ENCODE measurements at regions not wholly inside any gene's neighbourhood (a gene's known extent, or its start where the extent isn't known, plus 50 kb on each side); places are given as distances from the start of the nearest gene placed in this dataset.

GRCh38 chr5:173696216-173696615, 79.8 kb upstream of the BOD1 start:
- Histone ChIP-seq H3K4me1 (ENCODE audit: control insufficient read depth, insufficient read depth, low read length) (no peaks in the 10 kb centered on the region), H3K9me3 (ENCODE audit: control insufficient read depth, insufficient read depth, low read depth, low read length) (no peaks in the 10 kb centered on the region), H3K36me3 (ENCODE audit: control insufficient read depth in 2 of 2, insufficient read depth in 1 of 2, low read length in 2 of 2) (no peaks in the 10 kb centered on the region), H3K27ac (ENCODE audit: extremely low read depth, low read depth, low read length) (no peak overlapping the region), H3K4me3 (ENCODE audit: low read depth, low read length) (no peak overlapping the region)
- ChIA-PET CTCF (interaction anchor here (0.7 kb wide), 1 partner anchor 1173 kb away, joined by 3 read pairs; no protein-coding TSS in a partner anchor), POLR2A (no interaction called here)
- TF ChIP-seq PBX3 (CRISPR knock-in tag; IDR thresholded peaks at IDR 0.05) (no peak), ZNF239 (tag by site-specific recombination; IDR thresholded peaks at IDR 0.05) (no peak), MYNN (tag by site-specific recombination; IDR thresholded peaks at IDR 0.05; ENCODE audit: borderline replicate concordance) (no peak), ZNF184 (tag by site-specific recombination; IDR thresholded peaks at IDR 0.05) (no peak)

- CTCF ChIA-PET = no interaction called here
- TF ChIP-seq ZNF654 (tag by site-specific recombination; IDR thresholded peaks at IDR 0.05; ENCODE audit: low read depth) = no peak
- no peak for TF ChIP-seq ZNF266 (tag by site-specific recombination; IDR thresholded peaks at IDR 0.05; ENCODE audit: low read depth)
- TF ChIP-seq ZBTB1 (tag by site-specific recombination; IDR thresholded peaks at IDR 0.05) = no peak
- no peak for TF ChIP-seq ZNF16 (tag by site-specific recombination; IDR thresholded peaks at IDR 0.05; ENCODE audit: low read depth)
- no peak for TF ChIP-seq TCF7L2 (IDR thresholded peaks at IDR 0.05; ENCODE audit: borderline replicate concordance, low read depth, low read length)
- TF ChIP-seq ZNF146 (tag by site-specific recombination; IDR thresholded peaks at IDR 0.05) = no peak
- TF ChIP-seq ZNF530 (tag by site-specific recombination; IDR thresholded peaks at IDR 0.05; ENCODE audit: low read depth) = no peak
- TF ChIP-seq ZFP41 (tag by site-specific recombination; IDR thresholded peaks at IDR 0.05; ENCODE audit: borderline replicate concordance) = no peak
- TF ChIP-seq ZBTB7A (tag by site-specific recombination; IDR thresholded peaks at IDR 0.05; ENCODE audit: low read depth) = no peak
- Histone ChIP-seq H3K27ac (ENCODE audit: extremely low read depth, low read depth, low read length) (no peak overlapping the region), H3K36me3 (ENCODE audit: control insufficient read depth in 2 of 2, insufficient read depth in 1 of 2, low read length in 2 of 2) (no peaks in the 10 kb centered on the region), H3K4me1 (ENCODE audit: control insufficient read depth, insufficient read depth, low read length) (no peaks in the 10 kb centered on the region), H3K4me3 (ENCODE audit: low read depth, low read length) (no peak overlapping the region), H3K9me3 (ENCODE audit: control insufficient read depth, insufficient read depth, low read depth, low read length) (no peaks in the 10 kb centered on the region)
- POLR2A ChIA-PET = no interaction called here
Observed at GRCh38 chr5:173697931-173698579, 81.6 kb upstream of the BOD1 start.

GRCh38 chr5:173699966-173700365, 83.5 kb upstream of the BOD1 start:
- Histone ChIP-seq H3K4me3 (ENCODE audit: low read depth, low read length) (no peak overlapping the region), H3K27ac (ENCODE audit: extremely low read depth, low read depth, low read length) (no peak overlapping the region), H3K36me3 (ENCODE audit: control insufficient read depth in 2 of 2, insufficient read depth in 1 of 2, low read length in 2 of 2) (no peaks in the 10 kb centered on the region), H3K9me3 (ENCODE audit: control insufficient read depth, insufficient read depth, low read depth, low read length) (no peaks in the 10 kb centered on the region), H3K4me1 (ENCODE audit: control insufficient read depth, insufficient read depth, low read length) (no peaks in the 10 kb centered on the region)
- POLR2A ChIA-PET = no interaction called here
- CTCF ChIA-PET = no interaction called here
- TF ChIP-seq ZNF549 (tag by site-specific recombination; IDR thresholded peaks at IDR 0.05) = no peak
- TF ChIP-seq ZBTB6 (tag by site-specific recombination; IDR thresholded peaks at IDR 0.05) = no peak
- no peak for TF ChIP-seq SETDB1 (IDR thresholded peaks at IDR 0.05; ENCODE audit: insufficient read length, low read length)
- no peak for TF ChIP-seq ZBTB8A (tag by site-specific recombination; IDR thresholded peaks at IDR 0.05)
- no peak for TF ChIP-seq WT1 (tag by site-specific recombination; IDR thresholded peaks at IDR 0.05)
- TF ChIP-seq PRDM1 (tag by site-specific recombination; IDR thresholded peaks at IDR 0.05) = no peak
- TF ChIP-seq ZNF157 (tag by site-specific recombination; IDR thresholded peaks at IDR 0.05) = no peak
- no peak for TF ChIP-seq SP3 (tag by site-specific recombination; IDR thresholded peaks at IDR 0.05)
- no peak for TF ChIP-seq ZNF155 (tag by site-specific recombination; IDR thresholded peaks at IDR 0.05)
- no peak for TF ChIP-seq SCRT2 (tag by site-specific recombination; IDR thresholded peaks at IDR 0.05)
- TF ChIP-seq ZNF433 (tag by site-specific recombination; IDR thresholded peaks at IDR 0.05; ENCODE audit: low read depth) = no peak
- TF ChIP-seq TSHZ1 (tag by site-specific recombination; IDR thresholded peaks at IDR 0.05; ENCODE audit: borderline replicate concordance) = no peak
- no peak for TF ChIP-seq ZNF138 (tag by site-specific recombination; IDR thresholded peaks at IDR 0.05; ENCODE audit: borderline replicate concordance)
- TF ChIP-seq ZNF560 (tag by site-specific recombination; IDR thresholded peaks at IDR 0.05; ENCODE audit: borderline replicate concordance) = no peak
- no peak for TF ChIP-seq ZNF350 (tag by site-specific recombination; IDR thresholded peaks at IDR 0.05)
- no peak for TF ChIP-seq GFI1B (tag by site-specific recombination; IDR thresholded peaks at IDR 0.05)

All from HEK293 (cell line).